ENCODE measurements at regions not wholly inside any gene's neighbourhood (a gene's known extent, or its start where the extent isn't known, plus 50 kb on each side); places are given as distances from the start of the nearest gene placed in this dataset.
"Not testable (repeated sequence)": the region's sequence is repeated elsewhere in the genome, so short reads cannot be mapped to it uniquely, and the experiment has no call there.

GRCh38 chr2:221752781-221753180, 180.7 kb upstream of the EPHA4 start:
- no peak for DNase-seq

GRCh38 chr2:221750316-221750715, 178.2 kb upstream of the EPHA4 start:
- DNase-seq: no peak

GRCh38 chr2:221747289-221747972, 175.3 kb upstream of the EPHA4 start:
- DNase-seq: peak; percentile 70

DNA sequence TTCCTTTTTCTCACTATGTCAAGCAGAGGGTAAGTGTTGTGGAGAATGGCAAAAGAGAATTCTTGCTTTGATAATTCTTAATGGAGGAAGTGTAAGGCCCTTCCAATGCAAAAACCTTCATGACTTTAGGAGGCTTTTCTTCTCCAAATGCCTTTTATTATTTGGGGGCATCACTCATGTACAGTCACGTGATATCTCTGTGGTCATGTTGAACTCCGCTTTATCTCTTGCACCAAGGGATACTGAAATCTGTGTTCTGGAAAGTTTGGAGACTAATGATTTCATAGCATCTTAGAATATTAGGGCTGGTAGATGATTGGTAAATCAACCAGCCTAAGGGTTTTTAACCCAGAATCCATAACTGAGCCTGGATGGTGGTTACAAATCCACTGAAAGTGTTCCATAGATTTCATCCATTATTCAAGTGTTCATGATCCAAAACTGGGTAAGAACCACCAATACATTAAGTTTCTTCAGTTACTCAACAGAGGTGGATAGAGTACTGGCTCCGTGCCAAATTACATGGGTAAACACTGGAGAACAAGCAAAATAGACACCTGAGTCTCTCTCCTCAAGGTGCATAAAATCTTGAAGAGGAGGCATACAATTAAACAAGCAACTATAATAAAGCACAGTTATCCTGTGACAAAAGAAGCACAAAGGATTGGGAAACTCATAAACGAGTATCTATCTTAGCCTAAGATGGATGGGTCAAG, 169.6 kb upstream of the EPHA4 start:
- DNase-seq: no peak

GRCh38 chr2:221731432-221732145, 159.5 kb upstream of the EPHA4 start:
- no peak for DNase-seq

GRCh38 chr2:221726894-221727513, 154.9 kb upstream of the EPHA4 start:
- DNase-seq: no peak

- DNase-seq: no peak
These were observed 152.6 kb upstream of the EPHA4 start for GRCh38 chr2:221724631-221725203.

DNA sequence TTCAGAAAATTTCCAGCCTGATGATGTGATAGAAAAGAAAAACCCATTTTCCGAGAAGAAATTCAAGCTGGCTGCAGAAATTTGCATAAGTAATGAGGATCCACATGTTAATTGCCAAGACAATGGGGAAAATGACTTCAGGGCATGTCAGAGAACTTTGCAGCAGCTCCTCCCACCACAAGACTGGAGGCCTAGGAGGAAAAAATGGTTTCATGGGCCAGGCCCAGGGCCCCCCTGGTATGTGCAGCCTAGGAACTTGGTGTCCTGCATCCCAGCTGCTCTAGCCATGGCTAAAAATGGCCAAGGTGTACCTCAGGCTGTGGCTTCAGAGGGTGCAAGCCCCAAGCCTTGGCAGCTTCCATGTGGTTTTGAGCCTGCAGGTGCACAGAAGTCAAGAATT, 152.0 kb upstream of the EPHA4 start:
- not testable (repeated sequence) for DNase-seq

DNA sequence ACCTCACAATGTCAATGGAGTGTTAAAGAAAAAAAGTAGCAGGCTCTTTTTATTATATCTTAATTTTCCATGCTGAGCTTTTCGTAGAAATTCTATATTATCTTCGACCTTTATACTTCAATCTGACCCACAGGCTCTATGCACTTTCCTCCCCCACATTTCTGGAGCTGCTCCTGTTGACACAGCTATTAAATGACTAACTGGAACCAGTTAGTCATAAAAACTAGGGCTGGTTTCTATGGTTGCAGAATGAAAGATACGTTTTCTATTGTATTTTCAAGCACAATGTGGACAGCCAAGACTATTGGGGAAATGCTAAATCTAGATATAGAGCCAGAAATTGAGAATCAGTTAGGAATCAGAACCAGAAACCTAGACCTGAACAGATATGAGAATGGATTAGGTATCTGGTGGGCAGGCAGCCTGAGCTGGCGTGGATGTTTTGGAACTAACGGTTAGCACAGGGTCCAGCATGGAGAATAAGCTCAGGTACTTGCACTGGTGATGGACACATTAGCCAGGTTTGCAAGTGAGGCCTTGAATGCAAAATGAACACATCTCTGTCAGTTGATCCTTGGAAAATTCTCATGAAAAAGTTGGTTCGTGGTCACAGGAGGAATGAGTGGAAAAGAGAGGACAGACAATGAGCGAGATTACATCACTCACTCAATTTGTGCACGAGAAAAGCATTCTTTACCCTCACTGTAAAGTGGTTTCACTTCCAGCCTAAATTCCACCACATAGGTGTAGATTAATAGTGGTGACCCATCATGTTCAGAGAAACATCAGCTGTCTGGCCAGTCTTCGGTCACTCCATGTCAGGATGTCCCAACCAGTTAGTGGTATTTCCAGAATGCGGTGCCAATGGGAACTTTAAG, 144.6 kb upstream of the EPHA4 start:
- DNase-seq: no peak

DNA sequence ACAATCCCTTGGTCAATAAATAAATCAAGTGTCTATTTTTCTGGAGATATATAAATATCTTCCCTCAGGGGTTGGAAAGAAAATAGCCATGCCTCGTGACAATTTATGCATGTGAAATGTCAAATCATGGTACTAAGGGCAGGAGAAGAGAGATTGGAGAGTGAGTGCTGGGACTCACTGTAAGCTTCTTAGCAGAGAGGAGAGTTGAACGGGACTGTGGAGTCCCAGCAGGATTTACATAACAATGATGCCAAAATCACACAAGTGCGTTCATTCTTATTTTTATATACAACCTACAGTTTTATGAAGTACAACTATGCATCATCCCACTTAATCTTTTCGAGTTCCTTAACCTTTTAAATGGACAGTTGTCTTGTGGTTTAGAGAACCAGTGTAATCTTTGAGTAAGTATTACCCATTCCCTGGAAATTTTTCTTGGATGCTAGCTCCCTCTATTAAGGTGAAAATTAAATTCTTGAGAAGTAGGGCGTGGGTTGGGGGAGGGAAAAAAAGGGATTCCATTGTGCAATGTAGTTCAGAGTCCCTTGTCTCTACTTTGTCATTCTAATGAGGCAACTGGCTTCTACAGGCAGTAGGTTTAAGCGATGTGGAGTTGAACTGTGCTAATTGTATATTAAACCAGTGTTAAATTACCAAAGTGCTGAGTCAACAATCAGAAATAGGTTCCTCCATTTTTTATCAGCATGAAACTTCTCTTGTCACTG, 143.6 kb upstream of the EPHA4 start:
- no peak for DNase-seq

- no peak for DNase-seq
These were observed 138.6 kb upstream of the EPHA4 start for GRCh38 chr2:221710744-221711143.

DNA sequence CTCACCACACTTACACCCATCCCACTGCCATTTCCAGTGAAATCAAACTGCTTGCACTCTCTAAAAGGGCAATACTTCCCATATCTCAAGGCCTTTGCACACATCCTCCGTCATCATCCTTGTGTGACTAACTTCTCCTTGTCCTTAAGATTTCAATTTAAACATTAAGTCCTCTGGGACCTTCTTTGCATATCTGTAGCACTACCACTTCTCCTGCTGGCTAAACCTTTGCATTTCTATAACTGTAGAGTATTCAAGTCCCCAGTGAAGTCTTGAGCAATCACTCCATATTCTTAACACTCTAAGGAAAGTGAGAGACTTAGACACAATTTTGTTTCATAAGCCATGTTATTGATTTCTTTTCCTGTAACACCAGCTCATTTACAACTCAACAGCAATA, 136.8 kb upstream of the EPHA4 start:
- no peak for DNase-seq

DNA sequence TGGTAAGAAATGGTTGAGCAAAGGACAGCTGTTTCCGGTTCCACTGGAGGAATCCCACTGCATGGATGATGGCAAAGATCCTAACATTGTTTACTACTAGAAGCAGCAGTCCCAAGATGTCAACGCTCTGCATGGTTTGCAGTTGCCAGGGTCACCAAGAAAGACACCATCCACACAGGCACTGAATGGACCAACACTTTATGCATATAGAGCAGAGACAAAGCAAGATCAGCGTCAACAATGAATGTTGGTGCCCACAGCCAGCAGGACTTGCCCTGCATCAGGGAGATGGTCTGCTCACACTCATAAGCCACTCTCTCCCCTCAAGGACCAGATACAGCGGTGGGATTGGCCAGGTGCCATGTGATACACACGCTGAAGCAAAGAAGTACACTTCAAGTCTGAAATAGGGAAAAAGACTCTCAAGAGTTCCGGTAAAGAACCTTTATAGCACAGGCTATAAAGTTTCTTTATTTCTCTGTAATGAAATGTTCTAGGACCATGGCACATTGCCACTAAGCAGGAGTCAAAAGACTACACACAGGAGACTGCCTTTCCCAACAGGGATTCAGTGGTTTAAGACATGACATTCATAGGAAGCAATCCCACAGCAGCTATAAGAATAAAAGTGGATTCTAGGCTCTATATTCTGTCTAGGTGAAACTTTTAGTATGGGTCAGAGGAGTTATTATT, 133.2 kb upstream of the EPHA4 start:
- no peak for DNase-seq

GRCh38 chr2:221704442-221704841, 132.3 kb upstream of the EPHA4 start:
- no peak for DNase-seq

DNA sequence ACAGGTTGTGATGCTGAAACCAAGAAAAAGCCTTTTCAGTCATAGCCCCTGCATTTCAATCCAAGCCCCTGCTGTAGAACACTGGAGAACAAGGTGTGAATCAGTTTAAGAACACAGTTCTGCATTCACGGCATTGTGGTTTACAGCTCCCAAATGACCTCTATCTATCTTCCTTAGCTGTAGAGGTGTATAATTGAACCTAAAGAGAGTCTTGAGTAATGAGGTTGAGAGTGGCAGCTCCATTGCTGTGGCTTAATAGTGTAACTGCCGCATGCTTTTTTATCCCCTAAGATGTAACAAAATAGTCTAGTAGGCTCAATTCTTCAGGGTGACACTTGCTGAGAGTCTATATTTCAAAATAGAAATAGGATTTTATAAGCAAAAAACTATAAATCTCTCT, 121.3 kb upstream of the EPHA4 start:
- DNase-seq: no peak

DNA sequence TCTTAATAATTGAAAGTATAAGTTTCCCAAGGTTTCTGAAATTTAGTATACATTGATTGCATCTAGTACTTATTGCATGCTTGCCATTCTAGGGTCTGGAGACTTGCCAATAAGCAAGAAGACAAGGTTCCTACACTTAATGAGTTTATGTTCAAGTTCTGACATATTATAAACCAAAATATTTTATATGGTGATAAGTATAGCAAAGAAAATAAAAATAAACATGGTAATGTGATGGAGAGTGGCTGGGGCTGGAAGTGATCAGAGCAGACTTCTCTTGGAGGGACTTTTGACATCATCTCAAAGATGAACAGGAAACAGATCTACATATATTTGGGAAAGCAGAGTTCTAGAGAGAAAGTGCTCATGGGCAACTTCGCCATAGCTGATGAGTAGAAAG, 119.5 kb upstream of the EPHA4 start:
- DNase-seq: no peak

- no peak for DNase-seq
These were observed 117.0 kb upstream of the EPHA4 start for GRCh38 chr2:221689140-221689539.

GRCh38 chr2:221680548-221680947, 108.4 kb upstream of the EPHA4 start:
- DNase-seq: no peak

DNA sequence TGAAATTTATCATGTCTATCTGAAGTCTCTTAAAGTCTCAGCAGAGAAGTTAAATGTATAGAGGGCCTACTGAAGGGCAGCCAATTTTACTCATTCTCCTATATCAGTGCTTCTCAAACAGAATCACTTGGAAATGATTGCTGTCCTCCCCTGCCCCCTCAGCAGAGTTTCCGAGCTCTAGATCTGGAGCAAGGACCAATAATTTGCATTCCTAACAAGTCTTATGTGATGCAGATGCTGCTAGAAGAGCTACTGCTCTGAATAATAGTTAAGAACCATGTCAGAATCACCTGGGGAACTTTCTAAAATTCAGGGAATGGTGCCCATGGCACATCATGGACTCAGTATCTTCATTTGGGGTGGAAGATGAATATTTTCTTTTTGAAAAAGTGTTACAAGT, 105.6 kb upstream of the EPHA4 start:
- no peak for DNase-seq

GRCh38 chr2:221676566-221677172, 104.6 kb upstream of the EPHA4 start:
- no peak for DNase-seq

All from MV-4-11 (cell line).